ENCODE measurements at regions not wholly inside any gene's neighbourhood (a gene's known extent, or its start where the extent isn't known, plus 50 kb on each side); places are given as distances from the start of the nearest gene placed in this dataset.
"Not testable (repeated sequence)": the region's sequence is repeated elsewhere in the genome, so short reads cannot be mapped to it uniquely, and the experiment has no call there.

GRCh38 chr18:71038196-71038595 lies 749.4 kb downstream of the SOCS6 start:
- no peaks in the 10 kb centered on the region for H3K27me3 ChIP-seq (replicated peaks in 2 of 5; ENCODE audit: control insufficient read depth in 4 of 5, insufficient read depth in 5 of 5, low read length in 4 of 5)
- H3K4me3 ChIP-seq (ENCODE audit: control insufficient read depth in 1 of 7, extremely low read depth in 1 of 7, insufficient read depth in 4 of 7, low read depth in 2 of 7, low read length in 6 of 7), result no peak overlapping the region
- DNase-seq, result no peak
- H3K36me3 ChIP-seq (ENCODE audit: control insufficient read depth in 4 of 4, insufficient read depth in 4 of 4, low read length in 3 of 4), result no peaks in the 10 kb centered on the region
- CTCF ChIA-PET, result no interaction called here
- H3K9me3 ChIP-seq (ENCODE audit: control extremely low read depth in 1 of 5, control insufficient read depth in 4 of 5, insufficient read depth in 2 of 5, low read depth in 1 of 5, low read length in 4 of 5), result no peaks in the 10 kb centered on the region
- no peaks in the 10 kb centered on the region for H3K4me1 ChIP-seq (ENCODE audit: control extremely low read depth in 1 of 4, control insufficient read depth in 4 of 4, insufficient read depth in 4 of 4, low read length in 3 of 4)
- WGBS (ENCODE audit: insufficient coverage), result no CpG with 5 or more reads among the region's 1 CpG
- POLR2A ChIA-PET, result no interaction called here
- H3K27ac ChIP-seq (ENCODE audit: insufficient read depth in 1 of 2, low read depth in 1 of 2, low read length in 2 of 2, poor library complexity in 1 of 2, severe bottlenecking in 2 of 2), result no peak overlapping the region

- WGBS (ENCODE audit: insufficient coverage), result no CpG with 5 or more reads among the region's 1 CpG
- Histone ChIP-seq H3K9me3 (ENCODE audit: control extremely low read depth in 1 of 5, control insufficient read depth in 4 of 5, insufficient read depth in 2 of 5, low read depth in 1 of 5, low read length in 4 of 5) (no peaks in the 10 kb centered on the region), H3K27me3 (replicated peaks in 2 of 5; ENCODE audit: control insufficient read depth in 4 of 5, insufficient read depth in 5 of 5, low read length in 4 of 5) (no peaks in the 10 kb centered on the region), H3K27ac (ENCODE audit: insufficient read depth in 1 of 2, low read depth in 1 of 2, low read length in 2 of 2, poor library complexity in 1 of 2, severe bottlenecking in 2 of 2) (no peak overlapping the region), H3K4me3 (ENCODE audit: control insufficient read depth in 1 of 7, extremely low read depth in 1 of 7, insufficient read depth in 4 of 7, low read depth in 2 of 7, low read length in 6 of 7) (no peak overlapping the region), H3K36me3 (ENCODE audit: control insufficient read depth in 4 of 4, insufficient read depth in 4 of 4, low read length in 3 of 4) (no peaks in the 10 kb centered on the region), H3K4me1 (ENCODE audit: control extremely low read depth in 1 of 4, control insufficient read depth in 4 of 4, insufficient read depth in 4 of 4, low read length in 3 of 4) (no peaks in the 10 kb centered on the region)
- DNase-seq, result no peak
- ChIA-PET POLR2A (no interaction called here), CTCF (no interaction called here)
These were observed 747.9 kb downstream of the SOCS6 start for GRCh38 chr18:71036783-71037182.

GRCh38 chr18:71031296-71032191 lies 742.7 kb downstream of the SOCS6 start:
- H3K4me1 ChIP-seq (ENCODE audit: control extremely low read depth in 1 of 4, control insufficient read depth in 4 of 4, insufficient read depth in 4 of 4, low read length in 3 of 4); H3K36me3 ChIP-seq (ENCODE audit: control insufficient read depth in 4 of 4, insufficient read depth in 4 of 4, low read length in 3 of 4); DNase-seq; H3K4me3 ChIP-seq (ENCODE audit: control insufficient read depth in 1 of 7, extremely low read depth in 1 of 7, insufficient read depth in 4 of 7, low read depth in 2 of 7, low read length in 6 of 7); H3K27ac ChIP-seq (ENCODE audit: insufficient read depth in 1 of 2, low read depth in 1 of 2, low read length in 2 of 2, poor library complexity in 1 of 2, severe bottlenecking in 2 of 2); H3K27me3 ChIP-seq (replicated peaks in 2 of 5; ENCODE audit: control insufficient read depth in 4 of 5, insufficient read depth in 5 of 5, low read length in 4 of 5); POLR2A ChIA-PET; H3K9me3 ChIP-seq (ENCODE audit: control extremely low read depth in 1 of 5, control insufficient read depth in 4 of 5, insufficient read depth in 2 of 5, low read depth in 1 of 5, low read length in 4 of 5); CTCF ChIA-PET: not testable (repeated sequence)
- 97% methylated on average over 22 of the region's 46 CpGs for WGBS (ENCODE audit: insufficient coverage)

- CTCF ChIA-PET, result interaction anchor here (1.6 kb wide), 1 partner anchor 22 kb away, joined by 4 read pairs; no protein-coding TSS in a partner anchor
- H3K9me3 ChIP-seq (ENCODE audit: control extremely low read depth in 1 of 5, control insufficient read depth in 4 of 5, insufficient read depth in 2 of 5, low read depth in 1 of 5, low read length in 4 of 5); POLR2A ChIA-PET: not testable (repeated sequence)
These were observed 741.2 kb downstream of the SOCS6 start for GRCh38 chr18:71030085-71030484.

GRCh38 chr18:71028285-71028762 lies 739.5 kb downstream of the SOCS6 start:
- POLR2A ChIA-PET, result no interaction called here
- H3K9me3 ChIP-seq (ENCODE audit: control extremely low read depth in 1 of 5, control insufficient read depth in 4 of 5, insufficient read depth in 2 of 5, low read depth in 1 of 5, low read length in 4 of 5), result peaks cover 0 to 2% (median 0%) of the 10 kb centered on the region in 5 experiments
- H3K27me3 ChIP-seq (replicated peaks in 2 of 5; ENCODE audit: control insufficient read depth in 4 of 5, insufficient read depth in 5 of 5, low read length in 4 of 5), result no peaks in the 10 kb centered on the region
- H3K36me3 ChIP-seq (ENCODE audit: control insufficient read depth in 4 of 4, insufficient read depth in 4 of 4, low read length in 3 of 4), result no peaks in the 10 kb centered on the region
- WGBS (ENCODE audit: insufficient coverage), result 91% methylated on average over 19 of the region's 19 CpGs
- CTCF ChIA-PET, result no interaction called here
- no peak overlapping the region for H3K27ac ChIP-seq (ENCODE audit: insufficient read depth in 1 of 2, low read depth in 1 of 2, low read length in 2 of 2, poor library complexity in 1 of 2, severe bottlenecking in 2 of 2)
- H3K4me3 ChIP-seq (ENCODE audit: control insufficient read depth in 1 of 7, extremely low read depth in 1 of 7, insufficient read depth in 4 of 7, low read depth in 2 of 7, low read length in 6 of 7), result no peak overlapping the region
- H3K4me1 ChIP-seq (ENCODE audit: control extremely low read depth in 1 of 4, control insufficient read depth in 4 of 4, insufficient read depth in 4 of 4, low read length in 3 of 4), result no peaks in the 10 kb centered on the region
- DNase-seq, result peak in 1 of 3 donors; percentile 1

More at GRCh38 chr18:71030085-71030484, 741.2 kb downstream of the SOCS6 start:
- WGBS (ENCODE audit: insufficient coverage), result 100% methylated on average over 5 of the region's 8 CpGs
- H3K27me3 ChIP-seq (replicated peaks in 2 of 5; ENCODE audit: control insufficient read depth in 4 of 5, insufficient read depth in 5 of 5, low read length in 4 of 5); H3K27ac ChIP-seq (ENCODE audit: insufficient read depth in 1 of 2, low read depth in 1 of 2, low read length in 2 of 2, poor library complexity in 1 of 2, severe bottlenecking in 2 of 2); H3K4me1 ChIP-seq (ENCODE audit: control extremely low read depth in 1 of 4, control insufficient read depth in 4 of 4, insufficient read depth in 4 of 4, low read length in 3 of 4); H3K4me3 ChIP-seq (ENCODE audit: control insufficient read depth in 1 of 7, extremely low read depth in 1 of 7, insufficient read depth in 4 of 7, low read depth in 2 of 7, low read length in 6 of 7); DNase-seq; H3K36me3 ChIP-seq (ENCODE audit: control insufficient read depth in 4 of 4, insufficient read depth in 4 of 4, low read length in 3 of 4): not testable (repeated sequence)

GRCh38 chr18:71027531-71027930 lies 738.7 kb downstream of the SOCS6 start:
- Histone ChIP-seq H3K4me1 (ENCODE audit: control extremely low read depth in 1 of 4, control insufficient read depth in 4 of 4, insufficient read depth in 4 of 4, low read length in 3 of 4) (no peaks in the 10 kb centered on the region), H3K27me3 (replicated peaks in 2 of 5; ENCODE audit: control insufficient read depth in 4 of 5, insufficient read depth in 5 of 5, low read length in 4 of 5) (no peaks in the 10 kb centered on the region), H3K27ac (ENCODE audit: insufficient read depth in 1 of 2, low read depth in 1 of 2, low read length in 2 of 2, poor library complexity in 1 of 2, severe bottlenecking in 2 of 2) (no peak overlapping the region), H3K4me3 (ENCODE audit: control insufficient read depth in 1 of 7, extremely low read depth in 1 of 7, insufficient read depth in 4 of 7, low read depth in 2 of 7, low read length in 6 of 7) (no peak overlapping the region), H3K9me3 (ENCODE audit: control extremely low read depth in 1 of 5, control insufficient read depth in 4 of 5, insufficient read depth in 2 of 5, low read depth in 1 of 5, low read length in 4 of 5) (peaks cover 0 to 2% (median 0%) of the 10 kb centered on the region in 5 experiments), H3K36me3 (ENCODE audit: control insufficient read depth in 4 of 4, insufficient read depth in 4 of 4, low read length in 3 of 4) (no peaks in the 10 kb centered on the region)
- CTCF ChIA-PET, result no interaction called here
- DNase-seq, result no peak
- WGBS (ENCODE audit: insufficient coverage), result 100% methylated on average over 4 of the region's 4 CpGs
- POLR2A ChIA-PET, result no interaction called here

- Histone ChIP-seq H3K27me3 (replicated peaks in 2 of 5; ENCODE audit: control insufficient read depth in 4 of 5, insufficient read depth in 5 of 5, low read length in 4 of 5) (no peaks in the 10 kb centered on the region), H3K27ac (ENCODE audit: insufficient read depth in 1 of 2, low read depth in 1 of 2, low read length in 2 of 2, poor library complexity in 1 of 2, severe bottlenecking in 2 of 2) (no peak overlapping the region), H3K4me3 (ENCODE audit: control insufficient read depth in 1 of 7, extremely low read depth in 1 of 7, insufficient read depth in 4 of 7, low read depth in 2 of 7, low read length in 6 of 7) (no peak overlapping the region), H3K4me1 (ENCODE audit: control extremely low read depth in 1 of 4, control insufficient read depth in 4 of 4, insufficient read depth in 4 of 4, low read length in 3 of 4) (no peaks in the 10 kb centered on the region), H3K9me3 (ENCODE audit: control extremely low read depth in 1 of 5, control insufficient read depth in 4 of 5, insufficient read depth in 2 of 5, low read depth in 1 of 5, low read length in 4 of 5) (peaks cover 0 to 2% (median 0%) of the 10 kb centered on the region in 5 experiments), H3K36me3 (ENCODE audit: control insufficient read depth in 4 of 4, insufficient read depth in 4 of 4, low read length in 3 of 4) (no peaks in the 10 kb centered on the region)
- no CpG with 5 or more reads among the region's 6 CpGs for WGBS (ENCODE audit: insufficient coverage)
- no peak for DNase-seq
- POLR2A ChIA-PET, result no interaction called here
- CTCF ChIA-PET, result interaction anchor here (0.6 to 0.7 kb wide), 2 partner anchors 111 to 175 kb away, joined by 3 read pairs; no protein-coding TSS in a partner anchor
These were observed 736.8 kb downstream of the SOCS6 start for GRCh38 chr18:71025505-71026225.
